ENCODE measurements at regions not wholly inside any gene's neighbourhood (a gene's known extent, or its start where the extent isn't known, plus 50 kb on each side); places are given as distances from the start of the nearest gene placed in this dataset.

- intact Hi-C loops (cut with micrococcal nuclease) = no loop called here
- CTCF ChIA-PET = no interaction called here
Observed at GRCh38 chr1:173415905-173416450, 61.2 kb upstream of the PRDX6 start.

GRCh38 chr1:173417563-173417962 lies 59.6 kb upstream of the PRDX6 start:
- intact Hi-C loops (cut with micrococcal nuclease) = no loop called here
- H3K9ac ChIP-seq (ENCODE audit: low read length) = no peak overlapping the region
- ChIA-PET RAD21 (ENCODE audit: low non-redundant PET in 1 of 2, low total read pairs in 2 of 2, uncharacterized antibody in 2 of 2, unreplicated experiment in 2 of 2) (no interaction called here), CTCF (interaction anchor here (1.3 kb wide), 1 partner anchor 673 kb away, joined by 4 read pairs; no protein-coding TSS in a partner anchor), POLR2A (no interaction called here)
- no peak overlapping the region for H3K4me3 ChIP-seq (replicated peaks in 1 of 2; ENCODE audit: low read depth in 1 of 2, low read length in 2 of 2)
- no peaks in the 10 kb centered on the region for H3K27me3 ChIP-seq (ENCODE audit: insufficient read depth, low read length)
- no peaks in the 10 kb centered on the region for H3K79me2 ChIP-seq (ENCODE audit: insufficient read depth, low read length)
- TF ChIP-seq YY1 (IDR thresholded peaks at IDR 0.05; ENCODE audit: extremely low read depth, insufficient replicate concordance, low read depth, low read length) (no peak), EZH2phosphoT487 (IDR thresholded peaks at IDR 0.05; ENCODE audit: borderline replicate concordance) (no peak), POLR2AphosphoS5 (IDR thresholded peaks at IDR 0.05; ENCODE audit: low read depth, low read length) (no peak), ZNF274 (IDR thresholded peaks at IDR 0.05; ENCODE audit: low read depth, low read length) (no peak), ELF1 (IDR thresholded peaks at IDR 0.05; ENCODE audit: borderline replicate concordance, low read depth) (no peak), SIN3A (IDR thresholded peaks at IDR 0.05; ENCODE audit: low read depth) (no peak)
- DNase-seq (ENCODE audit: low read depth, low spot score) (no peak), ATAC-seq (no peak)
- H3K27ac ChIP-seq (ENCODE audit: low read depth, low read length) = no peak overlapping the region
- BruUV-seq (replicated peaks) = no TSS peak
- peaks cover 0 to 6% of the 10 kb centered on the region in 2 experiments; a peak in 2 of 4 replicates for H3K4me1 ChIP-seq (ENCODE audit: control insufficient read depth in 1 of 2, insufficient read depth in 2 of 2, low read length in 2 of 2)
- no peaks in the 10 kb centered on the region for H4K20me1 ChIP-seq (ENCODE audit: insufficient read depth)
- no peaks in the 10 kb centered on the region for H3K36me3 ChIP-seq (ENCODE audit: control insufficient read depth in 1 of 2, insufficient read depth in 2 of 2, low read length in 2 of 2)
- H3K9me3 ChIP-seq (ENCODE audit: control insufficient read depth in 1 of 2, insufficient read depth in 1 of 2, low read depth in 1 of 2, low read length in 2 of 2) = no peaks in the 10 kb centered on the region
- no peak overlapping the region for H3K4me2 ChIP-seq (ENCODE audit: low read length)
- H3K9me2 ChIP-seq (ENCODE audit: insufficient read depth) = no peaks in the 10 kb centered on the region
- H2AFZ ChIP-seq (ENCODE audit: low read depth, low read length, poor library complexity, severe bottlenecking) = no peak overlapping the region

More at GRCh38 chr1:173415905-173416450, 61.2 kb upstream of the PRDX6 start:
- H3K4me3 ChIP-seq (replicated peaks in 1 of 2; ENCODE audit: low read depth in 1 of 2, low read length in 2 of 2) = no peak overlapping the region
- TF ChIP-seq CTCF (IDR thresholded peaks at IDR 0.05 in 2 of 3, conservative IDR thresholded peaks at IDR 0.05 in 1 of 3; ENCODE audit: borderline replicate concordance in 1 of 3, insufficient read depth in 1 of 3, low read depth in 2 of 3, low read length in 2 of 3) = no peak
- no peak overlapping the region for H2AFZ ChIP-seq (ENCODE audit: low read depth, low read length, poor library complexity, severe bottlenecking)
- RAD21 ChIA-PET (ENCODE audit: low non-redundant PET in 1 of 2, low total read pairs in 2 of 2, uncharacterized antibody in 2 of 2, unreplicated experiment in 2 of 2) = no interaction called here
- no peaks in the 10 kb centered on the region for H3K9me2 ChIP-seq (ENCODE audit: insufficient read depth)
- H3K4me2 ChIP-seq (ENCODE audit: low read length) = no peak overlapping the region
- DNase-seq (ENCODE audit: low read depth, low spot score) (no peak), ATAC-seq (no peak)
- no peaks in the 10 kb centered on the region for H3K79me2 ChIP-seq (ENCODE audit: insufficient read depth, low read length)
- H3K9ac ChIP-seq (ENCODE audit: low read length) = no peak overlapping the region
- peaks cover 0 to 6% of the 10 kb centered on the region in 2 experiments; a peak in 2 of 4 replicates for H3K4me1 ChIP-seq (ENCODE audit: control insufficient read depth in 1 of 2, insufficient read depth in 2 of 2, low read length in 2 of 2)
- no TSS peak for BruUV-seq (replicated peaks)
- no peaks in the 10 kb centered on the region for H4K20me1 ChIP-seq (ENCODE audit: insufficient read depth)
- no peaks in the 10 kb centered on the region for H3K36me3 ChIP-seq (ENCODE audit: control insufficient read depth in 1 of 2, insufficient read depth in 2 of 2, low read length in 2 of 2)
- no peaks in the 10 kb centered on the region for H3K27me3 ChIP-seq (ENCODE audit: insufficient read depth, low read length)
- no peaks in the 10 kb centered on the region for H3K9me3 ChIP-seq (ENCODE audit: control insufficient read depth in 1 of 2, insufficient read depth in 1 of 2, low read depth in 1 of 2, low read length in 2 of 2)
- POLR2A ChIA-PET = no interaction called here
- H3K27ac ChIP-seq (ENCODE audit: low read depth, low read length) = no peak overlapping the region
